Stomach (tissue), 4 donors: ENCODE measurements at regions not wholly inside any gene's neighbourhood (a gene's known extent, or its start where the extent isn't known, plus 50 kb on each side); places are given as distances from the start of the nearest gene placed in this dataset.

Experiments used
- CTCF ChIP-seq, 7 experiments: fragments of 450-650 bp in 4 of 7; fragments of 200-600 bp in 3 of 7; sonication (generic) in 3 of 7; IDR thresholded peaks; one replicate each; pipeline ENCODE4 v1.5.1; 2016 to 2019; ENCODE audit warnings: antibody characterized with exemption in 7 of 7, control low read depth in 2 of 7, mild to moderate bottlenecking in 1 of 7
- EP300 ChIP-seq: sonication (generic); formaldehyde crosslinking; IDR thresholded peaks from one replicate; pipeline ENCODE4 v1.6.1; 2017; ENCODE audit warnings: antibody characterized with exemption
- POLR2A ChIP-seq, 4 donors: fragments of 450-650 bp; IDR thresholded peaks; one replicate each; pipeline ENCODE4 v1.6.1; 2016; ENCODE audit warnings: antibody characterized with exemption in 4 of 4, control low read depth in 2 of 4, mild to moderate bottlenecking in 1 of 4, moderate library complexity in 1 of 4
- POLR2AphosphoS5 ChIP-seq, 3 donors: sonication (generic); formaldehyde crosslinking; IDR thresholded peaks; one replicate each; pipeline ENCODE4 v1.6.1; 2016; ENCODE audit warnings: antibody characterized with exemption in 3 of 3

DNA sequence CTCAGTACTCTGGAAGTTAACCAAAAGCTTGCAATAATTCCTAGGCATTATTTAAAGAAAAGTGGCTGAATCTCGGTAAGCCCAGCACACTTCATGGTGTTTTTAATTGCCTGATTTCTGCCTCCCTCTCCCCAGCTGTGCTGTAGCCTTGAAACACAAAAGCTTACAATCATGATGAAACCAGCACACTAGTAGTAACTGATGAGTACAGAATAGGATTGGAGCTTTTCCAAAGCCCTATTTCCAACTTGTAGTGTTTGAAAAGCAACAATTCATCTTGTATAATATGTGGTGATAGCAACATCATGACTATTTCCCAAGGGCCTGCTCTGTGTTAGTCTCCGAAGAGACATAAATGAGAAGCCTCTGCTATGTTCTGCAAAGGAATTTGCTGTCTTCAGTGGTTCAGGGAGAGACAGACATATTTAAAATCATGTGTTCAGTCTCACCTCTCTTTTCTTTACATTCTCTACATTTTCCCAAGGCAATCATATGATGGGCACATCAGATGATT, 1015.0 kb downstream of the BCL11A start:
- TF ChIP-seq CTCF (IDR thresholded peaks at IDR 0.05) (no peak), POLR2A (IDR thresholded peaks at IDR 0.05) (no peak), POLR2AphosphoS5 (IDR thresholded peaks at IDR 0.05) (no peak), EP300 (no peak)
